ENCODE measurements at regions not wholly inside any gene's neighbourhood (a gene's known extent, or its start where the extent isn't known, plus 50 kb on each side); places are given as distances from the start of the nearest gene placed in this dataset.

- no peak for DNase-seq (ENCODE audit: low read depth in 2 of 2)
These were observed 1125.8 kb downstream of the SI start for GRCh38 chr3:163952499-163952898.

DNA sequence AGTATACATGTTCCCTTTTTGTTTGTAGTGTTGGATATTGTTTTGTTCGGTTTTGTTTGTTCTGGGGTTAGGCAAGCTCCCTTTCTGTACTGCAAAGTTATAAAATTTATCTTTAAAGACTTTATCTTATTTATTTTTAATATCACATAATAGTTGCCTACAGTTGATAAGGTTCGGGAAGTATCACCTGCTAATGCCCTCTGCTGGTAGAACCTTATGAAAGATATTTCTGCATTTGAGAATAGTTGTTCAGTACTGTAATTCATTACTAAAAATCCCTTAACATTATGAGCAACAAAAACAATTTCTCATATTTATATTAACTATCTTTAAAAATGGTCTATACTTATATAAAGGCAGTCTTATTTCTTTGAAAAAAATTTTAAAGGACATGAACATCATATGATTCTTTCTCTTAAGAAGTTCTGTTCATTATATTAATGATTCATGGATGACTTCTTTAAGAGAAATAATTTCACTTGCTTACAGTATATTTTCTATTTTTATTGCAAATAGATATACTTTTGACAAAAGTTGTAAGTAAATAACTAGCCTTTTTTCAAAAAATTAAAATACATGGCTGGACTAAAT lies 1126.8 kb downstream of the SI start:
- DNase-seq (ENCODE audit: low read depth in 2 of 2) = no peak

DNA sequence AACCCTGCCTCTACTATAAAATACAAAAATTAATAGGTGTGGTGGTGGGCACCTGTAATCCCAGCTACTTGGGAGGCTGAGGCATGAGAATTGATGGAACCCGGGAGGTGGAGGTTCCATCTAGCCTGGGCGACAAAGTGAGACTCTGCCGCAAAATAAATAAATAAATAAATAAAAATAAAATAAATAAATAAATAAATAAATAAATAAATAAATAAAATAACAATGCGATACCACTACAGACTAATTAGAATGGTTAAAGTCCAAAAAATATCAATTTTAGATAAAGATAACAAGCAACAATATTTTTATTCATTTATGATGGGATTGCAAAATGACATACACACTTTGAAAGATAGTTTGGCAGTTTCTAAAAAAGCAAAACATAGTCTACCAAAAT lies 1131.5 kb downstream of the SI start:
- no peak for DNase-seq (ENCODE audit: low read depth in 2 of 2)

DNA sequence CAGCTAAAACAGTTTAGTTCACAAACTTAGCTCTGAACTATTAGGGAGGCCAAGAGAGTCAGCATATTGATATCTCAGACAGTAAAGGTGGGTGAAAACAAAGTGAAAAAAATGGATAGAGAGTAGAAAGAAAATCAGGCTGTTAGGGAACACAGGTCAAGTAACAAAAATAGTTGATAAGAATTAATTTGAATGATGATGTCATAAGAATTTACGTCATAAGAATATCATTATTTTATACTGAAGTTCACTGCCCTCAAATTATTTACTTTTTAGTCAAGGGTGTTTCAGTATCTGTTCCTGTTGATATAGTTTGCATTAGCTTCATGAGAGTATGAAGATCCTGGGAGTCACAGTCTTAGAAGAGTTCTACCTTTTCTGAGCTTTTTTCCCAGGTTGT lies 1134.6 kb downstream of the SI start:
- no peak for DNase-seq (ENCODE audit: low read depth in 2 of 2)

GRCh38 chr3:163939926-163940325 lies 1138.4 kb downstream of the SI start:
- DNase-seq (ENCODE audit: low read depth in 2 of 2) = no peak

DNA sequence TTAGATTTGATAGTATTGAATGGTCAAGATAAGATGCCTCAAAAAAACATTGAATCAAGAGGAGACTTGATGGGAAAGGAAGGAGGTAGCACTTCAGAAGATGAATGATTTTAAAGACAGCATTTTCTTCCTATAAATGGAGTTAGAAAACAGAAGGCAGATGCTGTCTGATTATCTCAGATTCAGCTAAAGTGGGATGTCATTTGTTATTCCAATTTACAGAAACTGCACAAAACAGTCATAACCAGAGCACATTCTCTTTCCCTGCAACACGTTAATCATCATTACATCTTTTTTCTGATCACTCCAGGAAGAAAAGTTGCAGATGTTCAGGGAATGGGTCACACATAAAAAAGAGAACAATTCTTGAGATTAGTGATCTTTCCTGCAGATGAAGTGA lies 1141.8 kb downstream of the SI start:
- DNase-seq (ENCODE audit: low read depth in 2 of 2) = no peak

GRCh38 chr3:163935411-163935810 lies 1142.9 kb downstream of the SI start:
- DNase-seq (ENCODE audit: low read depth in 2 of 2) = no peak

DNA sequence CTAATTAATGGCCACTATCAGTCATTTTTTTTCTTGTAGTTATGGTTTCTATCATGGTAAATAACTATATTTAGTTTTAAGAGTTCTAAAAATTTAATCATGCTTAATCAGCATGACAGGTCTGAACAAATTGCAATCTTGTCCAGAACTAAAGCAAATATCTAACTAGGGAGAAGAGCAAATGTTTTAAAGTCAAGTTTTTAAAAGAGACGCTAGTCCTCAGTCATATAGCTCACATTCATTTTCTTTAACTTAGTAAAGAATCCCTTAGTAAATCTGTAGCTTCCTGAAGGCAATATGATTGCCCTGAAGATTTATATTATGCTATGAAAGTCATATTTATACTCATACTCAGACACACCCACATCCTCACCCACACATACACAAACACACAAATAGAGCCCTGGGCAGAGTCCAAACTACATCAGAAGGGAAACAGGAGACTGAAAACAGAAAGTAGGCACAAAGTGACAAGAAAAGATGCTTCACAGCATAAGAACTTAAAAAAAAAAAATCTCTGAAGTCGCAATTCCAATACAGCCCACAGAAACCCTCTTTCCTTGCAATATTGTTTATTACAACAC lies 1149.1 kb downstream of the SI start:
- DNase-seq (ENCODE audit: low read depth in 2 of 2) = no peak

GRCh38 chr3:163927521-163927920 lies 1150.8 kb downstream of the SI start:
- no peak for DNase-seq (ENCODE audit: low read depth in 2 of 2)

- no peak for DNase-seq (ENCODE audit: low read depth in 2 of 2)
These were observed 1153.7 kb downstream of the SI start for GRCh38 chr3:163924600-163924999.

- no peak for DNase-seq (ENCODE audit: low read depth in 2 of 2)
These were observed 1159.1 kb downstream of the SI start for GRCh38 chr3:163919154-163919553.

DNA sequence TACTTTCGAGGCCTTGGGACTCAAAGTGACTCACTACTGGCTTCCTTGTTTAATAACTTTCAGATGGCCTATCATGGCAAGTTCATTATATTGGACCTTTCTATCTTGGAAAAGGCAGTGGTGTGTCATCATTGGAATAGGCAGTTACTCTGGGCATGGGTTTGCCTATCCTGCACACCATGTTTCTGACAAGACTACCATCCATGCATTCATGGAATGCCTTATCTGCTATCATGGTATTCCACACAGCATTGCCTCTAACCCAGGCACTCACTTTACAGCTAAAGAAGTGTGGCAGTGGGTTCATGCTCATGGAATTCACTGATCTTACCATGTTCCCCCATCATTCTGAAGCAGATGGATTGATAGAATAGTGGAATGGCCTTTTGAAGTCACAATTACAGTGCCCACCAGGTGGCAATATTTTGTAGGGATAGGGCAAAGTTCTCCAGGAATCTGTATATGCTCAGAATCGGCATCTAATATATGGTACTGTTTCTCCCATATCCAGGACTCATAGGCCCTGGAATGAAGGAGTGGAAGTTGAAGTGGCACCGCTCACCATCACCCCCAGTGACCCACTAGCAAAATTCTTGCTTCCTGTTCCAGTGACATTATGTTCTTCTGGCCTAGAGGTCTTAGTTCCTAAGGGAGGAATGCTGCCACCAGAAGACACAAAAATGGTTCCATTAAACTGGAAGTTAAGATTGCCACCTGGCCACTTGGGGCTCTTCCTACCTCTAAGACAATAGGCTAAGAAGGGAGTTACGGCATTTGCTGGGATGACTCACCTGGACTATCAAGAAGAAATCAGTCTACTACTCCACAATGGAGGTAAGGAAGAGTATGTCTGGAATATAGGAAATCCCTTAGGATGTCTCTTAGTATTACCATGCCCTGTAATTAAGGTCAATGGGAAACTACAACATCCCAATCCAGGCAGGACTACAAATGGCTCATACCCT lies 1161.4 kb downstream of the SI start:
- no peak for DNase-seq (ENCODE audit: low read depth in 2 of 2)

DNA sequence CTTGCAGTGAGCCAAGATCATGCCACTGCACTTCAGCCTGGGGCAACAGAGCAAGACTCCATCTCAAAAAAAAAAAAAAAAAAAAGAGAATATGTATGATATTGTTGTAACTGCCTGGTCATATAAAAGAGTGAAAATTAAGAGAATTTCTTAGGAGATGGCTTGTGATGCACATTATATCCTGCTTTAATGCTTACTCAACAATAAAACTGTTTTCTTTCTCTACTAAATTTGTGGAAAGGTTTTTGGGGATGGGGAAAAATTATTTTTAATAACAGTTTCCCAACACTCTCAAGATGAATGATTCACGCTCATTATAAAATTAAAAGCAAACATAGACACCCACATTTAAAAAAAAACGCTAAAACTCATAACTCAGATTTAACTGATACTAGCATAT lies 1163.0 kb downstream of the SI start:
- DNase-seq (ENCODE audit: low read depth in 2 of 2) = no peak

DNA sequence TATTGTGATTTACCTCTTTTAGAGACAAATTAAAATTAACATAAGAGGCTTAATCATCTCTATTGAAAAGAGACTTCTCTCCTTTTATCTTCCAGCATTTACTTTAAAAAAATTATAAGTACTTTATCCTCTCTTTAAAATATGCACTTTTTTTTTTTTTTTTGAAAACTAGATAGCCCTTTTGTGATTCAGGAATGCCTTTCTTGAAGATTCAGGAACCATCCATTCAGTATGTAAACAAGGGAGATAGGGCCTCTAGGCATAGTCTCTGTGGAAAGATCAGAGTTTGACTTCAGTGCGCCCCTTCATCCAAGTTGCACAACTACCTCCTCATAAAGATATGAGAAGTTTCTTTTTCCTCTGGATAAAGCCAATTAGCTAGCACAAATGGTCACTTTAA lies 1163.7 kb downstream of the SI start:
- DNase-seq (ENCODE audit: low read depth in 2 of 2) = no peak

GRCh38 chr3:163891771-163892170 lies 1186.5 kb downstream of the SI start:
- no peak for DNase-seq (ENCODE audit: low read depth in 2 of 2)

DNA sequence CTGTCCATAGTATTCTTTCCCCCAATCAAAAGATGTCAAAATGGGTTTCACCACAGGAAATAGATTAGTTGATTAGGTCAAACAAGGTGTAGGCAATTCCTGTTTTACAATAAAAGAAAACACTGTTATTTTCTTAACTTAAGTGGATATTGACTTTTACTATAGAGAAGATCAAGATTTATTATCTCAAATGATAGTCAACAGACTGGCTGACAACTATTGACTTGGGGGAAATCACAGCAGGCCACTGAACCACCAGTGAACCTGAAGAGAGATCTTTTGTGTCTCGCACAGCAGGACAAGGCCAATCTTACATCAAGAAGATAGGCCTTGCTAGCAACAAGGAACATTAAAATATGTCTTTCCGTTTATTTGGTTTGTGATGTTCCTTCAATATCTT lies 1187.6 kb downstream of the SI start:
- no peak for DNase-seq (ENCODE audit: low read depth in 2 of 2)

DNA sequence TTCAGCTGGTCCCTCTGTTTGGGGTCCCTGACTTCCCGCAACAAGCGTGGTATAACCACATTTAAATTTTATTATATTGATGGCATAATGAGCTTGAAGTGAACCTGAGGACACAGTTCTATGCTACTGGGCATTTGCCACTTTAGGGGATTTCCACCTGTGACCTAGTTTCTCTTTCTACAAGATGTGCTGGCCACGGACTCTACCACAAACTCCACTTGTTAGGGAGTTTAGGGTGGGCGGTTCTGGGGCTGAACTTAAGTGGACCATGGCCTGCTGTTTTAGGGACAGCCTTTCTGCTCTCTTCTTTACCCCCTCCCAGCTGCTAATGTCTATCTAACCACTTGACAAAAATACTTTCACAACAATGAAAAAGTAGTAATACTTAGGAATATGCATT lies 1199.1 kb downstream of the SI start:
- no peak for DNase-seq (ENCODE audit: low read depth in 2 of 2)

DNA sequence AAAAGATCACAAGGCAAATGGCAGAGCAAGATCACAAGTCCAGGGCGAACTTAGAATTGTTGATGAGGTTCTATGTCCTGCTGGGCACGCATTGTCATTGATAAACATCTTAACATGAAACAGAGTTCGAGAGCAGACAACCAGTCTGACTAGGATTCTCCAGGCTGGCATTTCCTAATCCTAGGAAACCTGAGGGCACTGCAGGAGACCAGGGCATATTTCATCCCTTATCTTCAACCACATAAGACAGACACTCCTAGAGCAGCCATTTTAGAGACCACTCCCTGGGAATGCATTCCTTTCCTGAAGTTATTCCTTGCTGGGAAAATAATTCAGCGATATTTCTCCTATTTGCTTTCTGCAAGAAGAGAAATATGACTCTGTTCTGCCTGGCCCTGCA lies 1199.9 kb downstream of the SI start:
- DNase-seq (ENCODE audit: low read depth in 2 of 2) = no peak

GRCh38 chr3:163877805-163878204 lies 1200.5 kb downstream of the SI start:
- DNase-seq (ENCODE audit: low read depth in 2 of 2) = no peak

DNA sequence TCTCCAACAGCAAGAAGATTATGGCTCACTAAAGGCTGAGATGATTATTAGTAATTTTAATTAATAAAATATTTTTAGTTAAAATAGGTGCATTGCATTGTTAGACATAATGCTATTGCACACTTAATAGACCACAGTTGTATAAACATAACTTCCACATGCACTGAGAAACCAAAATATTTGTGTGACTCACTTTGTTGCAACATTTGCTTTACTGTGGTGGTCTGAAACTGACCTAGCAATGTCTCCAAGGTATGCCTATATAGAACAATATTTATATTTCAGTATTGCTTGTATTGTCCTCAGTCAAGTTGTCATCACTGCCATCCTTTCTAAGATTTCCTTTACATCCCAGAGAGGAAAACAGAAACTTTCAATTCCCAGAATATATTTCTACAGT lies 1215.2 kb downstream of the SI start:
- no peak for DNase-seq (ENCODE audit: low read depth in 2 of 2)

DNA sequence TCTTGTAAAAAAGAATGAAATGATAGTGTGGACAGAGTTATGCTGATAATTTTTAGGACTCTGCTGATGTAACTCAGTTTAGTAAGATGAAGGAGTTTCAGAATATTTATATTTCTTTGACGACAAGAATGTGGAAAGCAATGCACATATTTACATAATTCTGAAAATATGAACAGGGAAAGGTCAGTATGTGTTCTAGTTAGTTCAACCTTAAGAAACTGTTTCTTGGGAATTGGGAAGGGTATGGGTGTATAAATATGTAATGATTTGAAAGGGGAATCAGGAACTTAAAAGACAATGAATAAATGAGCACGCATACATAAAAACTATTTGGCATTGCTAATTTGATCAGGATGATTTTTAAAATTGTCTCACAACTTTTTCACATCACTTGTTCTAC lies 1226.1 kb downstream of the SI start:
- DNase-seq (ENCODE audit: low read depth in 2 of 2) = no peak

DNA sequence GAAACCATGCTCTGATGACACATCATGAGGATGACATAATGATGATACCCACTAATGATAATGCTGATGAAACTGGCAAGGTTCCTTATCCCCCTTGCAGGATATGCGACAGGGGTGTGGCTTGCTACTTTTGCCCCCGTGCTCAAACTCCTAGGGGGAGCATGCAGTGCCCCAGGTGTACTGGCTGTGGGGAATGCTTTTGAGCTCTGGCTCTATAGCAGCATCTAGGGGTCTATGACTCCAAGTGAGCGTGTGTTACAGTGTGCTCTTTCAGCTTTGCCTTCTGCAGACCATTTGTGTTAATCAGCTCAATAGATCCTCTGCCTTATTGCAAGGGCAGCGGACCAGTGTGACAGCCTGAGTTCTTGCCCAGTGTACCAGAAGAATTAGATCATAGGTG lies 1239.5 kb downstream of the SI start:
- DNase-seq (ENCODE audit: low read depth in 2 of 2) = no peak

DNA sequence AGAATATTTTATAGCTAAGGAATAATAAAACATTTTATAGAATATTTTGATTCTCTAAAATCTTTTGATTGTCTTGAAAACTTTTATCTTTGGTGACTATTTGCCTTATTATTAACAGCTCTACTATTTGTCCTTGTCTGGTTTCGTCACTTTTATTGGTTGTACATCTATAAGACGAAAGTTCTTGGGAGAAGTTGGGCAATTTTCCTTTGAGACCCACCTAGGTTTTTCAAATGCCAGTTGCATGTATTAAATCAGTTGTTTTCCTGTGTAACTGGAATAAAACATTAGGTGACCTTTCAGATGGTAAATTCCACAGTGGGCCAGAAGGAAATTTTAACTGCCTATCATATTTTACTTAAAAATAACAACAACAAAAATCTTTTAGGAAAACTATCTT lies 1245.7 kb downstream of the SI start:
- no peak for DNase-seq (ENCODE audit: low read depth in 2 of 2)
